ENCODE measurements at regions not wholly inside any gene's neighbourhood (a gene's known extent, or its start where the extent isn't known, plus 50 kb on each side); places are given as distances from the start of the nearest gene placed in this dataset.

DNA sequence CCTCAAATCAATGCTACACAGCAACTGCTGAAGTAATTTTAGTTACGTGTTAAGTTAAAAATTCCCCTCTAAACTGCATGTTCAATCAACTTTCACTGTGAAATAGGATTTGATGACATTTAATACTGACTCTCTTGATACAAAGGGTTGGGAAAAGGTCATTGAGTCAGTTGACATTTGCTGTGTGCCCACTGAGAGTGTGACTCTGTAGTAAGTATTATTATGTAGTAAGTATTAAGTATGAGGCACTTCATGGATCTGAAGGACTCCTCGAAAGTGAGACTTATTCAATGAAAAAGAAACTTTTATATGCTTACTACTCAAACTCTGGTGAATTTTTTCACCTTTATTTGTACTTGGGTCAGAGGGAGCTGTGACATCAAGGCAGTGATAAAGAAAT is 83.1 kb upstream of the S1PR1 start:
- no CpG with 5 or more reads among the region's 2 CpGs for WGBS (ENCODE audit: insufficient coverage)

DNA sequence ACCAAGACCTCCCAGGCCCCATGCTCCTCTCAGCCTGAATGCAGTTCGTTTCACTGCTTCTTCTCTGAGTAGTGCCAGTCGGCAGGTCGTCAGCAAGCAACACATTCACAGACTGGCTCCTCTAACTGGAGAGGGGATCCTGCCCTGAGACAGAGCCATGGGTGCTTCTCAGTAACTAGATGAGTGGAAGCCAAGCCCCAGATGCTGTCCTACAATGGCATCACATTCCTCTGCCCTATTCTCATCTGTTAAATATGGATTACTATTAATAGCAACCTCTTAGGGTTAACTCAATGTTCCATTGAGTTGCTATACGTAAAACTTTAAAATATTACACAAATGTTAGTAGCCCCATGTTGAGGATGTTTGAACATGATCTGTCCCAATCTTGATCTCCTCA is 84.2 kb upstream of the S1PR1 start:
- WGBS (ENCODE audit: insufficient coverage): 95% methylated on average over 3 of the region's 4 CpGs
- H3K4me1 ChIP-seq (ENCODE audit: control extremely low read depth in 1 of 4, control insufficient read depth in 4 of 4, insufficient read depth in 4 of 4, low read length in 3 of 4): peaks cover 0 to 3% (median 0%) of the 10 kb centered on the region in 4 experiments
- POLR2A ChIA-PET: no interaction called here
- DNase-seq: no peak
- H3K27me3 ChIP-seq (replicated peaks in 2 of 5; ENCODE audit: control insufficient read depth in 4 of 5, insufficient read depth in 5 of 5, low read length in 4 of 5): no peaks in the 10 kb centered on the region
- no peaks in the 10 kb centered on the region for H3K9me3 ChIP-seq (ENCODE audit: control extremely low read depth in 1 of 5, control insufficient read depth in 4 of 5, insufficient read depth in 2 of 5, low read depth in 1 of 5, low read length in 4 of 5)
- CTCF ChIA-PET: no interaction called here
- H3K4me3 ChIP-seq (ENCODE audit: control insufficient read depth in 1 of 7, extremely low read depth in 1 of 7, insufficient read depth in 4 of 7, low read depth in 2 of 7, low read length in 6 of 7): no peak overlapping the region
- no peak overlapping the region for H3K27ac ChIP-seq (ENCODE audit: insufficient read depth in 1 of 2, low read depth in 1 of 2, low read length in 2 of 2, poor library complexity in 1 of 2, severe bottlenecking in 2 of 2)
- no peaks in the 10 kb centered on the region for H3K36me3 ChIP-seq (ENCODE audit: control insufficient read depth in 4 of 4, insufficient read depth in 4 of 4, low read length in 3 of 4)

More for the DNA sequence above, 83.1 kb upstream of the S1PR1 start:
- no peak for DNase-seq
- H3K9me3 ChIP-seq (ENCODE audit: control extremely low read depth in 1 of 5, control insufficient read depth in 4 of 5, insufficient read depth in 2 of 5, low read depth in 1 of 5, low read length in 4 of 5): no peaks in the 10 kb centered on the region
- no peaks in the 10 kb centered on the region for H3K36me3 ChIP-seq (ENCODE audit: control insufficient read depth in 4 of 4, insufficient read depth in 4 of 4, low read length in 3 of 4)
- H3K27ac ChIP-seq (ENCODE audit: insufficient read depth in 1 of 2, low read depth in 1 of 2, low read length in 2 of 2, poor library complexity in 1 of 2, severe bottlenecking in 2 of 2): no peak overlapping the region
- ChIA-PET POLR2A (no interaction called here), CTCF (interaction anchor here (1.1 to 1.4 kb wide), 3 partner anchors 18 to 85 kb away, joined by 3 read pairs; no protein-coding TSS in a partner anchor)
- peaks cover 0 to 3% (median 0%) of the 10 kb centered on the region in 4 experiments for H3K4me1 ChIP-seq (ENCODE audit: control extremely low read depth in 1 of 4, control insufficient read depth in 4 of 4, insufficient read depth in 4 of 4, low read length in 3 of 4)
- H3K4me3 ChIP-seq (ENCODE audit: control insufficient read depth in 1 of 7, extremely low read depth in 1 of 7, insufficient read depth in 4 of 7, low read depth in 2 of 7, low read length in 6 of 7): no peak overlapping the region
- H3K27me3 ChIP-seq (replicated peaks in 2 of 5; ENCODE audit: control insufficient read depth in 4 of 5, insufficient read depth in 5 of 5, low read length in 4 of 5): no peaks in the 10 kb centered on the region

DNA sequence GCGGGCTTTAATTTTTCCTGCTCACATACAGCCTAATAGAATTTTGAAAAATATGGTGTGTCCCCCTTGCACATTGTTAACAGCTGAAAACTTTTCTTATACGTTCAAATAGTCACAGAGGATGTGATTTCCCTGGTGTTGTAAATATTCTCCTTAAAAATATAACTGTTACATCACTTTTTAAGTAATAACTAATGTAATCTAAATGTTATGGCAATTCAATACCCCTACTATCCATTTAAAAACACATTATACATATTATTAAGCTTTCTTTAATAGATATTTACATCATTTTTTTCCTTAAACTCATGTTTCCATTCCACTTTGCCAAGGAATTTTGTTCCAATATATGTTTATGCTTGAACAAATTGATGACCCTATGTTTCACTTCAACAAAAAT is 85.5 kb upstream of the S1PR1 start:
- POLR2A ChIA-PET: no interaction called here

DNA sequence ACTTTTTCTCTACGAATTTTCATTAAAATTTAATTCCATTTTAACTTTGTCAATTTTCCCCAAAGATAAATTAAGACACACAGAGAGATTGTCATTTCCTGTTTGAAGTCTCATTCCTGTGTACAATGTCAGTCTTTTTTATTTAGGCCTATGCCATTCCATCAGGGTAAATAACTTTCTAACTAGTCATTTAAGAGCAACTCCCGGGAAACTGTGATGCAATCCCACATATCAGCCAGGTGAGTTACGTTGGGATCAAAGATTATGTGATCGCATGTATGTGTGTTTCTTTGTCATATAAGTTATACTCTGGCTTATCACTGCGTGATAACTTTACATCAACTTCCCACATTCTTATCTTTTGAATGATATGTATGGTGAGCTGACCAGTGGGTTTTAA is 86.1 kb upstream of the S1PR1 start:
- no peaks in the 10 kb centered on the region for H3K27me3 ChIP-seq (replicated peaks in 2 of 5; ENCODE audit: control insufficient read depth in 4 of 5, insufficient read depth in 5 of 5, low read length in 4 of 5)
- H3K4me3 ChIP-seq (ENCODE audit: control insufficient read depth in 1 of 7, extremely low read depth in 1 of 7, insufficient read depth in 4 of 7, low read depth in 2 of 7, low read length in 6 of 7): no peak overlapping the region
- peaks cover 0 to 3% (median 0%) of the 10 kb centered on the region in 4 experiments for H3K4me1 ChIP-seq (ENCODE audit: control extremely low read depth in 1 of 4, control insufficient read depth in 4 of 4, insufficient read depth in 4 of 4, low read length in 3 of 4)
- WGBS (ENCODE audit: insufficient coverage): no CpG with 5 or more reads among the region's 5 CpGs
- no peaks in the 10 kb centered on the region for H3K9me3 ChIP-seq (ENCODE audit: control extremely low read depth in 1 of 5, control insufficient read depth in 4 of 5, insufficient read depth in 2 of 5, low read depth in 1 of 5, low read length in 4 of 5)
- ChIA-PET CTCF (interaction anchor here (0.7 kb wide), 1 partner anchor 83 kb away, joined by 3 read pairs; no protein-coding TSS in a partner anchor), POLR2A (no interaction called here)
- no peak overlapping the region for H3K27ac ChIP-seq (ENCODE audit: insufficient read depth in 1 of 2, low read depth in 1 of 2, low read length in 2 of 2, poor library complexity in 1 of 2, severe bottlenecking in 2 of 2)
- DNase-seq: no peak
- no peaks in the 10 kb centered on the region for H3K36me3 ChIP-seq (ENCODE audit: control insufficient read depth in 4 of 4, insufficient read depth in 4 of 4, low read length in 3 of 4)

More for the DNA sequence above, 85.5 kb upstream of the S1PR1 start:
- H3K36me3 ChIP-seq (ENCODE audit: control insufficient read depth in 4 of 4, insufficient read depth in 4 of 4, low read length in 3 of 4): no peaks in the 10 kb centered on the region
- no peaks in the 10 kb centered on the region for H3K27me3 ChIP-seq (replicated peaks in 2 of 5; ENCODE audit: control insufficient read depth in 4 of 5, insufficient read depth in 5 of 5, low read length in 4 of 5)
- no peak overlapping the region for H3K27ac ChIP-seq (ENCODE audit: insufficient read depth in 1 of 2, low read depth in 1 of 2, low read length in 2 of 2, poor library complexity in 1 of 2, severe bottlenecking in 2 of 2)
- CTCF ChIA-PET: interaction anchor here (0.9 kb wide), 1 partner anchor 11 kb away, joined by 3 read pairs; no protein-coding TSS in a partner anchor
- WGBS (ENCODE audit: insufficient coverage): no CpG with 5 or more reads among the region's 2 CpGs
- peaks cover 0 to 3% (median 0%) of the 10 kb centered on the region in 4 experiments for H3K4me1 ChIP-seq (ENCODE audit: control extremely low read depth in 1 of 4, control insufficient read depth in 4 of 4, insufficient read depth in 4 of 4, low read length in 3 of 4)
- DNase-seq: no peak
- H3K9me3 ChIP-seq (ENCODE audit: control extremely low read depth in 1 of 5, control insufficient read depth in 4 of 5, insufficient read depth in 2 of 5, low read depth in 1 of 5, low read length in 4 of 5): no peaks in the 10 kb centered on the region
- no peak overlapping the region for H3K4me3 ChIP-seq (ENCODE audit: control insufficient read depth in 1 of 7, extremely low read depth in 1 of 7, insufficient read depth in 4 of 7, low read depth in 2 of 7, low read length in 6 of 7)

DNA sequence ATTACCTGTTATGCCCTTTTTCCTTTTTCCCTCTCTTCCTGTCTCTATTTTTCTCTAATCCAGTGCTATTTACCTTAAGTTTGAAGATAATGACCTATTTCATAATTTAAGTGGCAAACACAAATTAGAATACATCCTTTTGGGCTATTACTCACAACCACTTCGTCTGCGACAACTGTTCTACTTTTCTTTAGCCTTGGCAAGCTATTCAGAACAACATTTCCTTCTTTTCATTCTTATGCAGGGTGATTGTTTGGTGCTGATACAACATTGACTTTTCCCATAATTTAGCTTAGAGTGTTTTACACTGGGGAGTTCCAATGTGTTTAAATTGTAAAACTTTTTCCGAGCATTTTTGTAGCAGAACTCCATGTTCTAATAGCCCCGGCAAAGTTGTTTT is 86.6 kb upstream of the S1PR1 start:
- H3K9me3 ChIP-seq (ENCODE audit: control extremely low read depth in 1 of 5, control insufficient read depth in 4 of 5, insufficient read depth in 2 of 5, low read depth in 1 of 5, low read length in 4 of 5): no peaks in the 10 kb centered on the region
- 92% methylated on average over 2 of the region's 4 CpGs for WGBS (ENCODE audit: insufficient coverage)
- H3K4me1 ChIP-seq (ENCODE audit: control extremely low read depth in 1 of 4, control insufficient read depth in 4 of 4, insufficient read depth in 4 of 4, low read length in 3 of 4): peaks cover 0 to 3% (median 0%) of the 10 kb centered on the region in 4 experiments
- no peak for DNase-seq
- no peaks in the 10 kb centered on the region for H3K36me3 ChIP-seq (ENCODE audit: control insufficient read depth in 4 of 4, insufficient read depth in 4 of 4, low read length in 3 of 4)
- H3K27me3 ChIP-seq (replicated peaks in 2 of 5; ENCODE audit: control insufficient read depth in 4 of 5, insufficient read depth in 5 of 5, low read length in 4 of 5): no peaks in the 10 kb centered on the region
- POLR2A ChIA-PET: no interaction called here
- H3K4me3 ChIP-seq (ENCODE audit: control insufficient read depth in 1 of 7, extremely low read depth in 1 of 7, insufficient read depth in 4 of 7, low read depth in 2 of 7, low read length in 6 of 7): no peak overlapping the region
- H3K27ac ChIP-seq (ENCODE audit: insufficient read depth in 1 of 2, low read depth in 1 of 2, low read length in 2 of 2, poor library complexity in 1 of 2, severe bottlenecking in 2 of 2): no peak overlapping the region
- CTCF ChIA-PET: interaction anchor here (0.7 to 0.8 kb wide), 2 partner anchors 15 to 82 kb away, joined by 3 read pairs; no protein-coding TSS in a partner anchor

DNA sequence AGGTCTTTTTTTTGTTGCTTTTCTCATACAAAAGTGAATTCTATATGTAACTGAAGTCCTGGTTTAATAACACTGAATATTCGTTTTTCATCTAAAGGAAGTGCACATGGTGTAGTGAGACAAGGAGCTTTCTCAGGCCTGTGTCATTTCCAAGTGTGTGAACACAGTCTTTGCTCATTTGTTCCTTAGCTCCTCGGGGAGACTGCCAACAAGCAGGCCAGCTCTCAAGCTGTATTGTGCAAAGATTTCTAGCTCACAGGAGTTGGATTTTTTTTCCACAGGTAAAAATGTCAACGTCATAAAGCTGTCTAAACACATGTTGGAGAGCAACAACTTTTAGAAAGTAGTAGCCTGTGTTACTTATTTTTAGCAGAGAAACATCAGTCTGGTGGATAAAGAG is 87.8 kb upstream of the S1PR1 start:
- H3K27ac ChIP-seq (ENCODE audit: insufficient read depth in 1 of 2, low read depth in 1 of 2, low read length in 2 of 2, poor library complexity in 1 of 2, severe bottlenecking in 2 of 2): no peak overlapping the region
- POLR2A ChIA-PET: interaction anchor here (1.2 kb wide), 1 partner anchor 19 kb away, joined by 3 read pairs; no protein-coding TSS in a partner anchor
- CTCF ChIA-PET: interaction anchor here (0.7 to 1.2 kb wide), 2 partner anchors 139 to 154 kb away, joined by 3 to 4 read pairs; no protein-coding TSS in a partner anchor
- H3K4me1 ChIP-seq (ENCODE audit: control extremely low read depth in 1 of 4, control insufficient read depth in 4 of 4, insufficient read depth in 4 of 4, low read length in 3 of 4): peaks cover 0 to 3% (median 0%) of the 10 kb centered on the region in 4 experiments
- H3K36me3 ChIP-seq (ENCODE audit: control insufficient read depth in 4 of 4, insufficient read depth in 4 of 4, low read length in 3 of 4): no peaks in the 10 kb centered on the region
- H3K4me3 ChIP-seq (ENCODE audit: control insufficient read depth in 1 of 7, extremely low read depth in 1 of 7, insufficient read depth in 4 of 7, low read depth in 2 of 7, low read length in 6 of 7): no peak overlapping the region
- 41% methylated on average over 2 of the region's 3 CpGs for WGBS (ENCODE audit: insufficient coverage)
- no peaks in the 10 kb centered on the region for H3K9me3 ChIP-seq (ENCODE audit: control extremely low read depth in 1 of 5, control insufficient read depth in 4 of 5, insufficient read depth in 2 of 5, low read depth in 1 of 5, low read length in 4 of 5)
- DNase-seq: no peak
- H3K27me3 ChIP-seq (replicated peaks in 2 of 5; ENCODE audit: control insufficient read depth in 4 of 5, insufficient read depth in 5 of 5, low read length in 4 of 5): no peaks in the 10 kb centered on the region

DNA sequence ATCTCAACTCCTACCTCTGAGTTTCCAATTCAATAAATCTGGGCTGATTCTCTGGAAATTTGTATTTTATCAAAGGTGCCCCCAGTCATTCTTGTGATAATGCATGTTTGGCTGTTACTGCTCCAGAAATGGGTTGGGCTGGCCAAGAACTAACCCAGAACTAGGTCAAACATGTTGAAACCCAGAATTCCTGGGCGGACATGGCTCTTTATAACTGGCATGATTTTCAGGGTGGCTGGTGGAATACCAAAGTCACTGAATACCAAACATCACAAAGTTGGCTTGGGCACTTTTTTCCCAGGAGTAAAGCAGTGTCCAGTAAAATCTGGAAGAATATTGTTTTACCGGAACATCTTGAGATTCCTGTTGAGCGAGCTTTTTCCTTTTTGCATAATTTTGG is 89.4 kb upstream of the S1PR1 start:
- Histone ChIP-seq H3K36me3 (ENCODE audit: control insufficient read depth in 4 of 4, insufficient read depth in 4 of 4, low read length in 3 of 4) (no peaks in the 10 kb centered on the region), H3K4me1 (ENCODE audit: control extremely low read depth in 1 of 4, control insufficient read depth in 4 of 4, insufficient read depth in 4 of 4, low read length in 3 of 4) (peaks cover 0 to 3% (median under 1%) of the 10 kb centered on the region in 4 experiments), H3K27ac (ENCODE audit: insufficient read depth in 1 of 2, low read depth in 1 of 2, low read length in 2 of 2, poor library complexity in 1 of 2, severe bottlenecking in 2 of 2) (no peak overlapping the region), H3K9me3 (ENCODE audit: control extremely low read depth in 1 of 5, control insufficient read depth in 4 of 5, insufficient read depth in 2 of 5, low read depth in 1 of 5, low read length in 4 of 5) (peaks cover 0 to 1% (median 0%) of the 10 kb centered on the region in 5 experiments), H3K4me3 (ENCODE audit: control insufficient read depth in 1 of 7, extremely low read depth in 1 of 7, insufficient read depth in 4 of 7, low read depth in 2 of 7, low read length in 6 of 7) (no peak overlapping the region), H3K27me3 (replicated peaks in 2 of 5; ENCODE audit: control insufficient read depth in 4 of 5, insufficient read depth in 5 of 5, low read length in 4 of 5) (no peaks in the 10 kb centered on the region)
- ChIA-PET CTCF (interaction anchor here (1.2 kb wide), 1 partner anchor 10 kb away, joined by 3 read pairs; no protein-coding TSS in a partner anchor), POLR2A (no interaction called here)
- 100% methylated on average over 2 of the region's 3 CpGs for WGBS (ENCODE audit: insufficient coverage)
- no peak for DNase-seq
